ENCODE measurements at regions not wholly inside any gene's neighbourhood (a gene's known extent, or its start where the extent isn't known, plus 50 kb on each side); places are given as distances from the start of the nearest gene placed in this dataset.

DNA sequence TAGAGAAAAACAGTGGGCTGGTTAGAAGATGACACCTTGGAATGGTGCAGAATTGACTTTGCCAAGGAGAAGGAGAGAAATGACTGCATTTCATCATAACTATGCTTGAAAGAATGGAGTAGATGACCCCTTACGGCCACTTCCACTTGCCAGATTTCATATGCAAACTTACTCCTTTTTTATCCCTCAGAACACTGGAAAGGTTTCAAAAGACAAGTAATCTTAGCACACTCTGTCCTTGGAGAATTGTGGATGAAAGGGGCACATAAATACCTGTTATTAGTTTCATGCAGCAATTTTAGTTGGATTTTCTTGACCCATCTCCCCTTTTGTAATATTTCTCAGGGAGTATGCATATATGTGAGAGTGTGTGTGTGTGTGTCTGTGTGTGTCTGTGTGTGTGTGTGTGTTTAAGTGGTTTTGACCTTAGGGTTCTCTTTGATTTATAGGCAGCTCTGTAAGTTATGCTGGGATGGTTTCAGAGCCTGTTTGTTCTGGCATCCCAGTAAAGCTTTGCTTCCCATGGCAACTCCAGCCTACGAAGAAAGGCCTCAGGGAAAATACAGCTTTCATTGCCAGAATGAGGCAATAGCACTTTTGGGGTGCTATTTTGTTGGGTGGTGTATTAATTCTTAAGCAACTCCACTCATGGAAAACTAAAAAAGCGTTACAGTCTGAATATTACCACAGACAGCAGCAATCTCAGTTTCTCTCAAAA lies 122.2 kb upstream of the TP63 start:
- Histone ChIP-seq H3K27me3 (ENCODE audit: insufficient read depth, poor library complexity, severe bottlenecking) (no peaks in the 10 kb centered on the region), H3K9me3 (ENCODE audit: severe bottlenecking) (no peaks in the 10 kb centered on the region), H3K4me3 (ENCODE audit: severe bottlenecking) (no peak overlapping the region), H3K27ac (ENCODE audit: poor library complexity, severe bottlenecking) (no peak overlapping the region), H3K4me1 (ENCODE audit: insufficient read depth, poor library complexity, severe bottlenecking) (peaks cover 14% of the 10 kb centered on the region), H3K36me3 (ENCODE audit: low read depth) (no peaks in the 10 kb centered on the region)
- DNase-seq (ENCODE audit: low spot score) = no peak
- TF ChIP-seq, protein P1, sequence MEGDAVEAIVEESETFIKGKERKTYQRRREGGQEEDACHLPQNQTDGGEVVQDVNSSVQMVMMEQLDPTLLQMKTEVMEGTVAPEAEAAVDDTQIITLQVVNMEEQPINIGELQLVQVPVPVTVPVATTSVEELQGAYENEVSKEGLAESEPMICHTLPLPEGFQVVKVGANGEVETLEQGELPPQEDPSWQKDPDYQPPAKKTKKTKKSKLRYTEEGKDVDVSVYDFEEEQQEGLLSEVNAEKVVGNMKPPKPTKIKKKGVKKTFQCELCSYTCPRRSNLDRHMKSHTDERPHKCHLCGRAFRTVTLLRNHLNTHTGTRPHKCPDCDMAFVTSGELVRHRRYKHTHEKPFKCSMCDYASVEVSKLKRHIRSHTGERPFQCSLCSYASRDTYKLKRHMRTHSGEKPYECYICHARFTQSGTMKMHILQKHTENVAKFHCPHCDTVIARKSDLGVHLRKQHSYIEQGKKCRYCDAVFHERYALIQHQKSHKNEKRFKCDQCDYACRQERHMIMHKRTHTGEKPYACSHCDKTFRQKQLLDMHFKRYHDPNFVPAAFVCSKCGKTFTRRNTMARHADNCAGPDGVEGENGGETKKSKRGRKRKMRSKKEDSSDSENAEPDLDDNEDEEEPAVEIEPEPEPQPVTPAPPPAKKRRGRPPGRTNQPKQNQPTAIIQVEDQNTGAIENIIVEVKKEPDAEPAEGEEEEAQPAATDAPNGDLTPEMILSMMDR (IDR thresholded peaks at IDR 0.05; ENCODE audit: poor library complexity, severe bottlenecking) = no peak
- ATAC-seq (ENCODE audit: low read depth) = no peak

DNA sequence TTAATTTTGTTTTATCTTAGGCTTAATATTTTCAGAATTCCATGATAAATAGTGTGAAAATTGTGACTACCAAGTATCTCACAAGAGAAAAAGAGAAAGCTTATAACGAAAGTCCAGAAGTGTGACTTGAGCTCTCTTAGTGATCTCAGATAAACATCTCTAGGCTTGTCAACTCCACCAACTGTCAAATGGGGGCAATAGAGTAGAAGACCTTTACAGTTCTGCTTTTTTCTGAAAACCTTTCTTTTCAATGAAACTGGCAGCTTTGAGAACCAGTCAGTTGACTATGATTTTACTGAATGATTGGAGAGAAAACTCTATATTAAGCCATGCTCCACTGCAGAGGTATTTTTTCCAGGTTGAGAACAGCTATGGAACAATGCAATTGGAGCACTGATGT lies 119.2 kb upstream of the TP63 start:
- TF ChIP-seq, protein P1 (IDR thresholded peaks at IDR 0.05; ENCODE audit: poor library complexity, severe bottlenecking) = no peak
- Histone ChIP-seq H3K4me3 (ENCODE audit: severe bottlenecking) (no peak overlapping the region), H3K4me1 (ENCODE audit: insufficient read depth, poor library complexity, severe bottlenecking) (peaks cover 15% of the 10 kb centered on the region), H3K36me3 (ENCODE audit: low read depth) (no peaks in the 10 kb centered on the region), H3K27ac (ENCODE audit: poor library complexity, severe bottlenecking) (peak overlapping the region; percentile 90), H3K9me3 (ENCODE audit: severe bottlenecking) (no peaks in the 10 kb centered on the region), H3K27me3 (ENCODE audit: insufficient read depth, poor library complexity, severe bottlenecking) (no peaks in the 10 kb centered on the region)
- DNase-seq (ENCODE audit: low spot score) (no peak), ATAC-seq (ENCODE audit: low read depth) (no peak)

DNA sequence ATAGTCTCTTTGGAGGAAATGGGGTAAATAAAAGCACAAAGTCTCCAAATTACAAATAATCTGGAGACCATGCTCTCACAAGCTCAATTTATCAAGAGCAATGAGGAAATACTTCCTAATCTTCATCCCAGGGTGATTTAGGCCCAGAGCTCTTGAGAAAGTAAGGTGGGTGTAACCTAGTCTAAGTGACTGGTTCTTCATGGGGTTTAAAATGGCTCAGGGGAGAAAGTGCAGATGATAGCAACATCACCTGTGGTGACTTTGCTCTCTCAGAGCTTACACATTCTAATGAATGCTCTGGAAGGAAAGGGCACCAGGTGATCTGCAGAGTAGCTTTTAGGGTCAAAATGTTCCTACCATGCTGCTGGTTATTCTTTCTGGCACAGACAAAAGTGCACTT lies 118.4 kb upstream of the TP63 start:
- TF ChIP-seq, protein P1 (IDR thresholded peaks at IDR 0.05; ENCODE audit: poor library complexity, severe bottlenecking) = no peak
- Histone ChIP-seq H3K4me1 (ENCODE audit: insufficient read depth, poor library complexity, severe bottlenecking) (peaks cover 15% of the 10 kb centered on the region), H3K27me3 (ENCODE audit: insufficient read depth, poor library complexity, severe bottlenecking) (no peaks in the 10 kb centered on the region), H3K36me3 (ENCODE audit: low read depth) (no peaks in the 10 kb centered on the region), H3K9me3 (ENCODE audit: severe bottlenecking) (no peaks in the 10 kb centered on the region), H3K4me3 (ENCODE audit: severe bottlenecking) (no peak overlapping the region), H3K27ac (ENCODE audit: poor library complexity, severe bottlenecking) (peak overlapping the region; percentile 90)
- peak; percentile 24; the same call in 2 of the 3 replicates for ATAC-seq (ENCODE audit: low read depth)
- DNase-seq (ENCODE audit: low spot score) = no peak

DNA sequence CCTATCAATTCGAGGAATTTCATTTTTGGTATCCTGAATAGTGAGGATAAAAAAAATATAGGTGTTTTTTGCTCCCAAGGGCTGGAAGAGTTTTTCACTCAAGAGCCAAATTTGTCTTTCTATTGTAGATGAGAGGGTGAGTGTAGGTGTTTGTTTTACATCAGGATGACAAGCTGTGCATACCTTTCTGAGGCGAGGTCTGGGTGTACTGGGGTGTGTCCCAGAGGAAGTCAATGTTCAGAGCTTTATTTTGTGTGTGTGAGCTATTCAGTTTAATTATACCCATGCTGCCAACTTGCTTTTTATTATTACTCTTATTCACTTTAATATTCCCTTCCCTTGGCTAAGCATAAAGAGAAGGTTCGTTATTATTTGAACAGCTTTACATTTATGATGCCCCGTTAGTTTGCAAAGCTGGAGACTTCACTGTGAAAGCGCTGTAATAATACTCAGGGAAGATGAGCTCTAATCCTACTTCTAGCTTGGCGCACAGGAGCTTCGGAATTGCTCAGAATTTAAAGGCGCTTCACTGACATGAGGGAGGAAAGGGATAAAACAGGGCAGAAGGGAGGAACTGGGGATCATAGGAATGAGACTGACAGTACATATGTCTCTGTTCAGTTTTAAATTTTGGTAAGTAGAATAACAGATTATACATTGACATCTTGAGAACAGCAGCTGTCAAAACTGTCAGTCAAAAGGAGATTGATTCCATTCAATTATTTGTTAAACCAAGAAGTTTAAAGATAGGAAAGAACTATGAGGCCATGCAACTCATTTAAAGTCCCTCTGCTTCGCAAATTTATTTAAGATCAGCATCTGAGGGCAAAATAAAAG lies 117.7 kb upstream of the TP63 start:
- Histone ChIP-seq H3K4me1 (ENCODE audit: insufficient read depth, poor library complexity, severe bottlenecking) (peaks cover 15% of the 10 kb centered on the region), H3K27ac (ENCODE audit: poor library complexity, severe bottlenecking) (peak overlapping the region; percentile 90), H3K27me3 (ENCODE audit: insufficient read depth, poor library complexity, severe bottlenecking) (no peaks in the 10 kb centered on the region), H3K4me3 (ENCODE audit: severe bottlenecking) (no peak overlapping the region), H3K9me3 (ENCODE audit: severe bottlenecking) (no peaks in the 10 kb centered on the region), H3K36me3 (ENCODE audit: low read depth) (no peaks in the 10 kb centered on the region)
- peak; percentile 100 for ATAC-seq (ENCODE audit: low read depth)
- DNase-seq (ENCODE audit: low spot score) = peak; percentile 68
- TF ChIP-seq, protein P1 (IDR thresholded peaks at IDR 0.05; ENCODE audit: poor library complexity, severe bottlenecking) = no peak
